Subcutaneous abdominal adipose tissue (tissue), 5 donors: ENCODE measurements at regions not wholly inside any gene's neighbourhood (a gene's known extent, or its start where the extent isn't known, plus 50 kb on each side); places are given as distances from the start of the nearest gene placed in this dataset.

ENCODE experiments used
- H3K27ac ChIP-seq: one replicate; pipeline ENCODE4 v1.7.0; 2013; ENCODE audit warnings: low read depth, mild to moderate bottlenecking, inconsistent platforms, low read length, moderate library complexity
- H3K27me3 ChIP-seq, 5 donors: one replicate each; pipeline ENCODE4 v1.7.0; 2013; ENCODE audit warnings: low read length in 5 of 5, inconsistent platforms in 1 of 5; ENCODE audit not compliant: control insufficient read depth in 5 of 5, insufficient read depth in 4 of 5
- H3K36me3 ChIP-seq, 5 donors: one replicate each; pipeline ENCODE4 v1.7.0; 2013; ENCODE audit warnings: low read length in 5 of 5; ENCODE audit not compliant: control insufficient read depth in 5 of 5, insufficient read depth in 5 of 5
- H3K4me1 ChIP-seq, 5 donors: one replicate each; pipeline ENCODE4 v1.7.0; 2013; ENCODE audit warnings: low read length in 5 of 5, mild to moderate bottlenecking in 3 of 5, moderate library complexity in 1 of 5; ENCODE audit not compliant: control insufficient read depth in 5 of 5, insufficient read depth in 5 of 5
- H3K4me3 ChIP-seq, 5 donors: one replicate each; pipeline ENCODE4 v1.7.0; 2013; ENCODE audit warnings: low read length in 5 of 5, low read depth in 1 of 5
- H3K9ac ChIP-seq, 5 donors: one replicate each; pipeline ENCODE4 v1.7.0; 2013; ENCODE audit warnings: low read length in 5 of 5, mild to moderate bottlenecking in 4 of 5, moderate library complexity in 3 of 5
- H3K9me3 ChIP-seq, 5 donors: one replicate each; pipeline ENCODE4 v1.7.0; 2013; ENCODE audit warnings: low read length in 5 of 5; ENCODE audit not compliant: control insufficient read depth in 5 of 5
- donor health status: healthy.
- donor health status: healthy.
- donor health status: healthy.
- donor health status: healthy.
- donor health status: healthy.

GRCh38 chr13:58858870-58859371 is 1227.4 kb downstream of the PCDH17 start:
- no peaks in the 10 kb centered on the region for H3K27me3 ChIP-seq
- H3K36me3 ChIP-seq, result no peaks in the 10 kb centered on the region
- H3K4me1 ChIP-seq, result no peaks in the 10 kb centered on the region
- peaks cover 0 to 2% (median 0%) of the 10 kb centered on the region in 5 donors for H3K9me3 ChIP-seq
- no peak overlapping the region for H3K9ac ChIP-seq
- no peak overlapping the region for H3K27ac ChIP-seq
- no peak overlapping the region for H3K4me3 ChIP-seq

GRCh38 chr13:58865286-58865685 is 1233.7 kb downstream of the PCDH17 start:
- H3K4me3 ChIP-seq, result no peak overlapping the region
- H3K4me1 ChIP-seq, result no peaks in the 10 kb centered on the region
- H3K27ac ChIP-seq, result no peak overlapping the region
- no peaks in the 10 kb centered on the region for H3K27me3 ChIP-seq
- peaks cover 0 to 2% (median 0%) of the 10 kb centered on the region in 5 donors for H3K9me3 ChIP-seq
- no peak overlapping the region for H3K9ac ChIP-seq
- no peaks in the 10 kb centered on the region for H3K36me3 ChIP-seq

- H3K36me3 ChIP-seq, result no peaks in the 10 kb centered on the region
- H3K27me3 ChIP-seq, result no peaks in the 10 kb centered on the region
- H3K4me3 ChIP-seq, result no peak overlapping the region
- no peaks in the 10 kb centered on the region for H3K4me1 ChIP-seq
- H3K9ac ChIP-seq, result no peak overlapping the region
- peaks cover 0 to 2% (median 0%) of the 10 kb centered on the region in 5 donors for H3K9me3 ChIP-seq
- no peak overlapping the region for H3K27ac ChIP-seq
Measured at GRCh38 chr13:58869566-58869965, 1238.0 kb downstream of the PCDH17 start.

- Histone ChIP-seq H3K9me3 (no peaks in the 10 kb centered on the region), H3K36me3 (no peaks in the 10 kb centered on the region), H3K27ac (no peak overlapping the region), H3K27me3 (no peaks in the 10 kb centered on the region), H3K4me1 (no peaks in the 10 kb centered on the region), H3K9ac (no peak overlapping the region), H3K4me3 (no peak overlapping the region)
Measured at GRCh38 chr13:58876473-58876872, 1244.9 kb downstream of the PCDH17 start.

GRCh38 chr13:58879114-58879513 is 1247.6 kb downstream of the PCDH17 start:
- Histone ChIP-seq H3K4me1 (no peaks in the 10 kb centered on the region), H3K4me3 (no peak overlapping the region), H3K27me3 (no peaks in the 10 kb centered on the region), H3K27ac (no peak overlapping the region), H3K36me3 (no peaks in the 10 kb centered on the region), H3K9me3 (no peaks in the 10 kb centered on the region), H3K9ac (no peak overlapping the region)

GRCh38 chr13:58882516-58882915 is 1251.0 kb downstream of the PCDH17 start:
- H3K9ac ChIP-seq, result no peak overlapping the region
- no peaks in the 10 kb centered on the region for H3K4me1 ChIP-seq
- H3K27me3 ChIP-seq, result no peaks in the 10 kb centered on the region
- no peak overlapping the region for H3K4me3 ChIP-seq
- no peaks in the 10 kb centered on the region for H3K36me3 ChIP-seq
- H3K27ac ChIP-seq, result no peak overlapping the region
- no peaks in the 10 kb centered on the region for H3K9me3 ChIP-seq

GRCh38 chr13:58883405-58883804 is 1251.9 kb downstream of the PCDH17 start:
- no peaks in the 10 kb centered on the region for H3K4me1 ChIP-seq
- no peak overlapping the region for H3K9ac ChIP-seq
- H3K4me3 ChIP-seq, result no peak overlapping the region
- H3K27ac ChIP-seq, result no peak overlapping the region
- H3K27me3 ChIP-seq, result no peaks in the 10 kb centered on the region
- H3K36me3 ChIP-seq, result no peaks in the 10 kb centered on the region
- no peaks in the 10 kb centered on the region for H3K9me3 ChIP-seq

- no peaks in the 10 kb centered on the region for H3K27me3 ChIP-seq
- no peak overlapping the region for H3K9ac ChIP-seq
- no peaks in the 10 kb centered on the region for H3K36me3 ChIP-seq
- H3K9me3 ChIP-seq, result no peaks in the 10 kb centered on the region
- H3K4me1 ChIP-seq, result no peaks in the 10 kb centered on the region
- H3K4me3 ChIP-seq, result no peak overlapping the region
- H3K27ac ChIP-seq, result no peak overlapping the region
Measured at GRCh38 chr13:58884353-58885209, 1253.0 kb downstream of the PCDH17 start.

GRCh38 chr13:58889474-58889873 is 1257.9 kb downstream of the PCDH17 start:
- no peaks in the 10 kb centered on the region for H3K36me3 ChIP-seq
- H3K27me3 ChIP-seq, result no peaks in the 10 kb centered on the region
- H3K9ac ChIP-seq, result no peak overlapping the region
- H3K4me3 ChIP-seq, result no peak overlapping the region
- H3K9me3 ChIP-seq, result peaks cover 0 to 7% (median 0%) of the 10 kb centered on the region in 5 donors
- no peaks in the 10 kb centered on the region for H3K4me1 ChIP-seq
- H3K27ac ChIP-seq, result no peak overlapping the region

GRCh38 chr13:58893396-58893795 is 1261.9 kb downstream of the PCDH17 start:
- no peaks in the 10 kb centered on the region for H3K27me3 ChIP-seq
- no peaks in the 10 kb centered on the region for H3K36me3 ChIP-seq
- H3K4me3 ChIP-seq, result no peak overlapping the region
- H3K9ac ChIP-seq, result no peak overlapping the region
- no peak overlapping the region for H3K27ac ChIP-seq
- peaks cover 0 to 7% (median 0%) of the 10 kb centered on the region in 5 donors for H3K9me3 ChIP-seq
- H3K4me1 ChIP-seq, result no peaks in the 10 kb centered on the region
